ENCODE measurements at regions not wholly inside any gene's neighbourhood (a gene's known extent, or its start where the extent isn't known, plus 50 kb on each side); places are given as distances from the start of the nearest gene placed in this dataset.

- TF ChIP-seq ZNF274 (IDR thresholded peaks at IDR 0.05; ENCODE audit: low read depth, low read length), result no peak
- no peak for TF ChIP-seq YY1 (IDR thresholded peaks at IDR 0.05; ENCODE audit: insufficient read depth, insufficient read length)
- TF ChIP-seq SUZ12 (IDR thresholded peaks at IDR 0.05; ENCODE audit: extremely low read depth, insufficient read depth, insufficient read length), result no peak
Measured at GRCh38 chr2:16511041-16511440, 154.6 kb downstream of the CYRIA start.
